ENCODE measurements at regions not wholly inside any gene's neighbourhood (a gene's known extent, or its start where the extent isn't known, plus 50 kb on each side); places are given as distances from the start of the nearest gene placed in this dataset.

DNA sequence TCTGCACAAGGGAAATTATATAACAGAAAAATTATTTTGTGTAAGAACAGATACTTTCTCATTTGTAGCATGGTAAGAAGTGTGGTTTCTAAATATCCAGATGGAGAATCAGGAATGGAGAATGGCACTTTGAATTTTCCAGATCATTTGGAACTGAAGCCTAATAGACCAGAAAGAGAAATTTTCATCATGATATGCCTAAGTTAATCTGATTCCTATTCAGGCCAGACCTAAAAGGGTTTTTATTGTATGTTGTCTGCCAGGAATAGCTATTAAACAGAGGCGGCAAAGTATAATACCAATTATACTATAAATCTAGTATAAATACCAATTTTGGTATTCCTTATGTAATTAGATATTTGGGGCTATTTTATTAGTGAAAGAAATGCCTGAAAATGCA lies 382.7 kb upstream of the FAR2 start:
- ChIA-PET POLR2A (no interaction called here), CTCF (interaction anchor here (0.7 kb wide), 1 partner anchor 9 kb away, joined by 4 read pairs; no protein-coding TSS in a partner anchor)
- intact Hi-C loops (cut with micrococcal nuclease) = no loop called here
- TF ChIP-seq, protein P1, sequence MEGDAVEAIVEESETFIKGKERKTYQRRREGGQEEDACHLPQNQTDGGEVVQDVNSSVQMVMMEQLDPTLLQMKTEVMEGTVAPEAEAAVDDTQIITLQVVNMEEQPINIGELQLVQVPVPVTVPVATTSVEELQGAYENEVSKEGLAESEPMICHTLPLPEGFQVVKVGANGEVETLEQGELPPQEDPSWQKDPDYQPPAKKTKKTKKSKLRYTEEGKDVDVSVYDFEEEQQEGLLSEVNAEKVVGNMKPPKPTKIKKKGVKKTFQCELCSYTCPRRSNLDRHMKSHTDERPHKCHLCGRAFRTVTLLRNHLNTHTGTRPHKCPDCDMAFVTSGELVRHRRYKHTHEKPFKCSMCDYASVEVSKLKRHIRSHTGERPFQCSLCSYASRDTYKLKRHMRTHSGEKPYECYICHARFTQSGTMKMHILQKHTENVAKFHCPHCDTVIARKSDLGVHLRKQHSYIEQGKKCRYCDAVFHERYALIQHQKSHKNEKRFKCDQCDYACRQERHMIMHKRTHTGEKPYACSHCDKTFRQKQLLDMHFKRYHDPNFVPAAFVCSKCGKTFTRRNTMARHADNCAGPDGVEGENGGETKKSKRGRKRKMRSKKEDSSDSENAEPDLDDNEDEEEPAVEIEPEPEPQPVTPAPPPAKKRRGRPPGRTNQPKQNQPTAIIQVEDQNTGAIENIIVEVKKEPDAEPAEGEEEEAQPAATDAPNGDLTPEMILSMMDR (IDR thresholded peaks at IDR 0.05) = no peak
- peaks cover 1% of the 10 kb centered on the region for H3K9me3 Mint-ChIP-seq
- no peaks in the 10 kb centered on the region for H3K36me3 Mint-ChIP-seq (ENCODE audit: low read depth)
- no peak overlapping the region for H3K27ac Mint-ChIP-seq
- H3K27me3 Mint-ChIP-seq = no peaks in the 10 kb centered on the region
- H3K4me3 Mint-ChIP-seq = no peak overlapping the region
- DNase-seq = no peak
- no peak for ATAC-seq
- no peaks in the 10 kb centered on the region for H3K4me1 Mint-ChIP-seq (ENCODE audit: low read depth)

DNA sequence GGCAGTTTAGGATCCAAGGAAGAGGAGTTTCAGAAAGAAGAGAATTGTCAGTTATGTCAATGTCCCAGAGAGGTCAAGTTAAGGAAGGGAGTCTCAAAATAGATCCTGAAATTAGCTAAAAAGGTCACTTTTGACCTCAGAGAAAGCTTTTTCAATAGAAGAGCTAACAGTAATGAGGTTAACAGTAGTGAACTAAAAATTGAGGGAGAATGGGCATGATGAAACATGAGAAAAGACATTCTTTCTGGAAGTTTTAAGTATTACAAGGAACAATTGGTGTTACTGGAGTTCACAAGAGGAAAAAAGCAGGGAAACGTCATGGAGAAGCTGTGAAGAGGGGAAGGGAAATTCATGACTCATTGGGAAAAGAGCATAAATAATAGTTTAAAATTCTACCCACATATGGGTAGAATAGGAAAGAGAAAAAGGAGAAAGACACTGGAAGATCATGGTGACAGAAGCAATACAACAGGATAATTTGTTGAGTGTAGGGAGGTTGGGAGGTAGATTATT lies 381.2 kb upstream of the FAR2 start:
- Mint-ChIP-seq H3K4me3 (no peak overlapping the region), H3K36me3 (ENCODE audit: low read depth) (no peaks in the 10 kb centered on the region), H3K4me1 (ENCODE audit: low read depth) (no peaks in the 10 kb centered on the region), H3K27me3 (no peaks in the 10 kb centered on the region), H3K27ac (no peak overlapping the region), H3K9me3 (no peaks in the 10 kb centered on the region)
- intact Hi-C loops (cut with micrococcal nuclease) = no loop called here
- no peak for ATAC-seq
- DNase-seq = no peak
- TF ChIP-seq, protein P1 (IDR thresholded peaks at IDR 0.05) = no peak
- POLR2A ChIA-PET = no interaction called here
- CTCF ChIA-PET = no interaction called here

DNA sequence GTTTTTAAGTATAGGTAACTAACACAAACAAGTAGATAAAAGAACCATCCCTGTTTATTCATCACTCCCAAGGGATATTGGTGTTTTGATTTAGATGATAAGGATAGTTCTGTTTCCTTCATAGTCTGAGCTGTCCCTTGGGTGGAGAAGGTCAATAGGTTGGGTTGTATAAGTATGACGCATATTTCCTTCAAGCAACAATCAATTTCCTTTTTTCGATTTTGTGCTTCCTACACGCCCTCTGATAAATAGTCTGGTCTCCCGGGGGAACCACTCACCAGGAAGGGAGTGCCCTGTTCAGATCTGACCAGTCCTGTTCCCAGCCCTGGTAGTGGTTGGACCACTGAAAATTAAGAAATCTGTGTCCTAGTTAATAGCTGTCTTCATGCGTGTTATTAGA lies 378.8 kb upstream of the FAR2 start:
- ChIA-PET POLR2A (no interaction called here), CTCF (no interaction called here)
- Mint-ChIP-seq H3K9me3 (no peaks in the 10 kb centered on the region), H3K27me3 (no peaks in the 10 kb centered on the region), H3K4me1 (ENCODE audit: low read depth) (no peaks in the 10 kb centered on the region), H3K4me3 (no peak overlapping the region), H3K27ac (no peak overlapping the region), H3K36me3 (ENCODE audit: low read depth) (no peaks in the 10 kb centered on the region)
- DNase-seq (no peak), ATAC-seq (no peak)
- intact Hi-C loops (cut with micrococcal nuclease) = no loop called here
- TF ChIP-seq, protein P1 (IDR thresholded peaks at IDR 0.05) = no peak

DNA sequence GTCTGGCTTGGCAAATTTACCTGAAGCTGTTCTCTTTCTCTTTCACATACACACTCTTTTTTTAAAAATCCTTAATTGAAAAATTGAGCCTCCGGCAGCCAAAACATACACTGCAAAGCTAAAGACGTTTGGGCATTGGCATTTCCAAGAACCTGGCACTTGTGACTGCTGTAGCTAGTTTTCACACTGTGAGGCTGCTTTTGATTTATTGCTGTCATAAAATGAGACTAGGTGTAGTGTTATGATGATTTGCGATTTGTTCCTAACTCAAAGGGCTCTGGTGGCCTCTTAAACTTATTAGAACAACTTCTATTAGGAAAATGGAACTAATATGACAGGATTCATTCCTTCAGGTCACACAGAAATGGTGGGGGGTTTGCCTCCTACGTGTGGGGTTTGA lies 377.1 kb upstream of the FAR2 start:
- ChIA-PET POLR2A (no interaction called here), CTCF (no interaction called here)
- H3K36me3 Mint-ChIP-seq (ENCODE audit: low read depth) = no peaks in the 10 kb centered on the region
- TF ChIP-seq, protein P1 (IDR thresholded peaks at IDR 0.05) = no peak
- no peaks in the 10 kb centered on the region for H3K4me1 Mint-ChIP-seq (ENCODE audit: low read depth)
- ATAC-seq = no peak
- no peaks in the 10 kb centered on the region for H3K9me3 Mint-ChIP-seq
- H3K27me3 Mint-ChIP-seq = no peaks in the 10 kb centered on the region
- no peak overlapping the region for H3K27ac Mint-ChIP-seq
- intact Hi-C loops (cut with micrococcal nuclease) = no loop called here
- DNase-seq = no peak
- no peak overlapping the region for H3K4me3 Mint-ChIP-seq

DNA sequence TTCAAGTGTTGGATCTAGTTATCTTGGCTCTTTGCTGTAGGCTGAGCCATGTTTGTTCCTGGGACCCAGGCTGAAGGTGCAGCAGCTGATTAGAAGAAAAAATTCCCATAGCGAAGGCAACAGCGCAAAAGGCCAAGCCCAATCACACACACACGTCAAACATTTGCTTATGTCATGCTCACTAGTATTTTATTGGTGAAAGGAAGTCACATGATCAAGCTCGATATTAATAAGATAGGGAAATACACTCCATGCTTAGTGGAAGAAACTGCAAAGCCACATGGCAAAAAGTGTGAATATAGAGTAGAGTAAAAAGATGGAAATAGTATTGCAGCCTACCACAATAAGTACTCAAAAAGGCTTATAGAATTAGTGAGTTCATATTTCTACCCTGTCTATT lies 373.5 kb upstream of the FAR2 start:
- H3K27ac Mint-ChIP-seq = no peak overlapping the region
- no peaks in the 10 kb centered on the region for H3K27me3 Mint-ChIP-seq
- ChIA-PET CTCF (interaction anchor here (0.5 kb wide), 1 partner anchor 9 kb away, joined by 4 read pairs; no protein-coding TSS in a partner anchor), POLR2A (no interaction called here)
- no peaks in the 10 kb centered on the region for H3K36me3 Mint-ChIP-seq (ENCODE audit: low read depth)
- H3K4me3 Mint-ChIP-seq = no peak overlapping the region
- ATAC-seq (no peak), DNase-seq (no peak)
- H3K9me3 Mint-ChIP-seq = no peaks in the 10 kb centered on the region
- intact Hi-C loops (cut with micrococcal nuclease) = no loop called here
- no peaks in the 10 kb centered on the region for H3K4me1 Mint-ChIP-seq (ENCODE audit: low read depth)
- TF ChIP-seq, protein P1 (IDR thresholded peaks at IDR 0.05) = no peak

Data from activated CD8-positive, alpha-beta T cell treated with anti-CD3 and anti-CD28 coated beads for 36 hours (primary cell).